Dermis microvascular lymphatic vessel endothelial cell (primary cell): ENCODE measurements at regions not wholly inside any gene's neighbourhood (a gene's known extent, or its start where the extent isn't known, plus 50 kb on each side); places are given as distances from the start of the nearest gene placed in this dataset.
A peak's percentile ranks its signal among the peaks of the same experiment; 100 is the strongest.
"Not testable (repeated sequence)": the region's sequence is repeated elsewhere in the genome, so short reads cannot be mapped to it uniquely, and the experiment has no call there.

ENCODE experiments used
- DNase-seq, 2 donors: peaks; one replicate each; pipeline versions ENCODE4 v3.0.0 to v3.0.0-alpha.2; 2010; ENCODE audit warnings: low read depth in 2 of 2

DNA sequence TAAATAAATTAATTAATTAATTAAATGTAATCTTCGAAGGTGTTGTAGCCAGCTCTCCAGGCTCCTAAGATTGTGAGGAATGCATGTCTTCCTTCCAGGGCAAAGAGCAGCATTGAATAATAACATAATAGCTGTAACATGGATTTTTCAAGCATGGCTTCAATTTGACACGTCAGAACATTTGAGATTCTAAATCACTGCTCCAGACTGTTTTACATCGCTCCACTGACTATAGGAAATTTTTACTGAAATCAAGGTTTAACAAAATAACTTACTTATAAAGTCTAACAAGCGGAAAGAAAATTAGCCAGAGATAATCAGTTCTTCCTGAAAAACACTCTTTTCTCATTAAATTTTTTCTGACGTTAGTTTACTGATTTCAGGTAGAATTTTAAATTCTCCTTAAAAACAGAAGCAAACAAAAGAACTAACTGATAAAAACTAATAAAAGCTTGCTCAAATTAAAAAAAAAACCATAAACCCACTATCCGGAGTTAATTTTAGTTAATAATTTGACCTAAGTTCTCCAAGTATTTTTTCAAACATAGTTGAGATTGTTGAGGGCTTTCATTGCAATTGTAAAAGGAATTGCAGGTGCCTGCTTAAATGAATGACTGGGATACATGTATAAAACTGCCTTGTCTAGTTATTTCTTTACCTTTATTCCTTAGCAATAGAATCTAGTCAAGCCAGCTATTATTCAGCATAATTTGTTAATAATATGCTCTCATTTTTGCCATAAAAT, 51.2 kb upstream of the SGCE start:
- DNase-seq, result no peak

- DNase-seq, result no peak
These were observed 54.3 kb upstream of the SGCE start for GRCh38 chr7:94710256-94710655.

GRCh38 chr7:94722360-94722759, 66.4 kb upstream of the SGCE start:
- DNase-seq, result not testable (repeated sequence)

- DNase-seq, result not testable (repeated sequence)
These were observed 73.0 kb upstream of the SGCE start for GRCh38 chr7:94728893-94729292.

GRCh38 chr7:94738071-94738470, 82.1 kb upstream of the SGCE start:
- no peak for DNase-seq

DNA sequence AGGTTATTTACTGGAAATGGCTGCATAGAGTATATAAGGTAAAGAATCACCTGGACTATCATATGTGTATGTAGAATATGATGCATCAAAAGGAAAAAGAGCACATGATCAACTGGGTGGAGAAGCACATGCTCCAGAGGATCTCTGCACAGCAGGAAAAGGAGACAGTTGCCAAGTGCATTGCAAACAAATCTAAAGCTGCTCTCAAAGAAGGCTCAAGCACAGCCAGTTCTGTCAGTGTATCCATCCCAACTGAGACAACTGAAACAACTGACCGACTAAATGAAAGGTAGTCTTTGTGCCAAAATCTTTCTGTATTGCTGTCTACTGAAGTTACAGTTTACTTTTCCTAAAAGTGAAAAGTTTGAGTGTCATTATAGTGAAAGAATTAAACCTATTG, 83.2 kb upstream of the SGCE start:
- no peak for DNase-seq

DNA sequence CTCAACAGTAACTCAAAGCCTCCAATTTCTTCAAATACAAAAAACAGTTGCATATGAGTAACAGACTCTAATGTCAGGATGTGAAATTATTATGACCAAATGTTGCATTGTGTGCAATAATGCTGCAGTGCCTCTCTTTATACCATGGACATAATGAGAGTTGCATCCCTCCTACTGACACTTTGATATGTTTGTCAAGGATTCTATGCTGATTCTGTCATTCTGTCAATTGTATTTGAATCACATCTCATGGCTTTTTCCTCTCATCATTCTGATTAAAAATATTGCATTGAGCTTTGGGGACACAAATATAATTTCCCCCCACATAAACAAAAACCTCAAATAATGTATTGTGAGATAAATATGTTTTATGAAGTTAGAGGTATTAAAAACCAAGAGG, 84.6 kb upstream of the SGCE start:
- DNase-seq, result no peak

DNA sequence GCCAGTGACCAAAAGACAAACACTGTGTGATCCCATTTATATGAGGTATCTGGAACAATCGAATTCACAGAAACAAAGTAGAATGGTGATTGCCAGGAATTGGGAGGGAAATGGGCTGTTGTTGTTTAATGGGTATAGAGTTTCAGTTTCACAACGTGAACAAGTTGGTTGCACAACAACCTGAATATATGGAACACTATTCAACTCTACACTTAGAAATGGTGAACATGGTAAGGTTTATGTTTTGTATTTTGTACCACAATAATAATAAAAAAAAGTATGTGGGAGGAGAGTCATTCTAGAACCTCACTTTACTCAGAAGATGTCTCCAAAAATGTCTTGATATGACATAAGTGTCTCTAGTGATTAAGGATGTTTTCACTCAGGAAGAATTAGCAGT, 85.2 kb upstream of the SGCE start:
- peak in 1 of 2 donors; percentile 14 for DNase-seq

DNA sequence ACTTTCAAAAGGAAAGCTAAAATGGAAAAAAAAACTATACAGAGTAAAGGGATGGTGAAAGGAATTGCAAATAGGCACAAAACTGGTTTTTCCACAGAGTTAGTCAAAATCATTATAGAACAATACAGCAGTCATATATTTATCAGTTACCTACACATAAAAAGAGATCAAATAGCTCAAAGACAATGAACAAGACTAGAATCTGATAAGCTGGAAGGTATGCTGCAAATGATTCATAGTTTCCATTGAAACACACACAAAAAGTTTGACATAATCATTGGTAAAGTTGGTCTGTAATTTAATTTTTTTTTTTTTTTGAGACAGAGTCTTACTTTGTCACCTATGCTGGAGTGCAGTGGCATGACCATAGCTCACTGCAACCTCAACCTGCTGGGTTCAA, 92.4 kb upstream of the SGCE start:
- no peak for DNase-seq

GRCh38 chr7:94760446-94761100, 104.6 kb upstream of the SGCE start:
- no peak for DNase-seq

GRCh38 chr7:94761451-94761850, 105.5 kb upstream of the SGCE start:
- no peak for DNase-seq

GRCh38 chr7:94763268-94763667, 107.3 kb upstream of the SGCE start:
- peak in 1 of 2 donors; percentile 9 for DNase-seq

GRCh38 chr7:94769724-94770123, 113.8 kb upstream of the SGCE start:
- no peak for DNase-seq

DNA sequence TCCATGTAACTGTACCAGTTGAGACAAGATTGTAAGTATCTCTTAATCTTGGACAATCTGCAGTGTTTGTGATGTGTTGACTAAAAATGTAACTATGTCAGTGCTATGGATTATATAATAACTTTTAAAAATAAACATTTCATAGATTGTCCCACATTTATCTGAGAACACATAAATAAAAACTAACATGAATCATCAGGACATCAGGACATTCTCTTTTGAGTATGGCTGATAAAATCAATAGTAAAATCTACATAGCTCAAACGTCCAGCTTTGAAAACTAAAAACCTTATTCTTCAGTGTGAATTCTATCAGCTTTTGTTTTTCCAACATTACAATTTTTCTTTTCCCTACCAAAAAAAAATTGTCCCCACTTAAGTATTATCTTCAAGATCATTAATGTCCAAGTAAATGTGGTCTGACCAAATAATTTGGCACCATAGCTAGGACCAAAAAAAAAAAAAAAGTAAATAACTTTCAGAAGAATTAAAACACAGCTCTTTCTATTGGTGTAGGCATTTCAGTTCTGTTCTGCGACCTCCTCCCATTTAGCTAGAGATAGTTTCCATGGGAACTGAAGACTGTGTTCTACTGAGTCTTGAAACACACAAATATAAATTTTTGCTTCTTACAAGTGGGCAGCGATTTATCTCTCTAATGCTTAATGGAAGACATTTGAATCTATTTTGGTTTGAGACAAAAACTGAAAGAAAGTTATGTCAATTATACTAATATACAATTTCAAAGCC, 123.0 kb upstream of the SGCE start:
- no peak for DNase-seq

GRCh38 chr7:94779861-94780260, 123.9 kb upstream of the SGCE start:
- DNase-seq, result no peak

GRCh38 chr7:94781236-94781635, 125.3 kb upstream of the SGCE start:
- no peak for DNase-seq

DNA sequence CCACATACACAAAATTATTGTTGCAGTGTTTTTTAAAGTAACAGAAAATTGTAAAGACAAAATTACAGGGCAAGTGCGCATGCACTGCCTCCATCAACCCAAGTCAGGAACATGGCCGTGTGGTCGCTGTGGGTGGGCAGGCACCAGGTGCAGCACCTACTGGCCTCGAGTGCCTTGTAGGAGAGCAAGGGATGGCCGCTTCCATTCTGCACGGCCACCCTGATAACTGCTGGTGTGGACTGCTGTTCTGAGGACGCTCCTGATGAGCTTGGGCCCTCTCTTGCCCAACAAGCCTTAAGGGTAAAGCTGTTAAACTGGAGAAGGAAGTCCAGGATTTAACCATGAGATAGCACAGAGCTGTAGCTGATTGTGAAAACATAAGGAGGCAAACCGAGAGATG, 124.6 kb upstream of the PPP1R9A start:
- DNase-seq, result no peak

DNA sequence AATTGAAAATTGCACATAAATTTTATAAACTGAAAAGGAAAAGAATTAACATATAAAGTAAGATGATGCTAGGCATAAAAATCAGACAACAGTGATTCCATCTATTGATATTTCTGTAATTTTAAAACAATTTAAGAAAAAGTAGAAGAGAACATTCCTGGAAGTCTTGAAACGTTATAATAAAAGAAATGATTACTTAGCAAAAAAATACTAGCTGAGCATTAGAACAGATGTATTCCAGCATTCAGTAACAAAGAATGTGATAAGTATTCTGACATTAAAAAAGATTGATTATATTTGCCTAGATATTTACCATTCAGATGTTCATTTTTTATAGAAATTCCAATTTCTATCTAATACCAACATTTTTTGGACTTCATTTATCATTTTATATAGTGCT, 120.1 kb upstream of the PPP1R9A start:
- DNase-seq, result no peak

DNA sequence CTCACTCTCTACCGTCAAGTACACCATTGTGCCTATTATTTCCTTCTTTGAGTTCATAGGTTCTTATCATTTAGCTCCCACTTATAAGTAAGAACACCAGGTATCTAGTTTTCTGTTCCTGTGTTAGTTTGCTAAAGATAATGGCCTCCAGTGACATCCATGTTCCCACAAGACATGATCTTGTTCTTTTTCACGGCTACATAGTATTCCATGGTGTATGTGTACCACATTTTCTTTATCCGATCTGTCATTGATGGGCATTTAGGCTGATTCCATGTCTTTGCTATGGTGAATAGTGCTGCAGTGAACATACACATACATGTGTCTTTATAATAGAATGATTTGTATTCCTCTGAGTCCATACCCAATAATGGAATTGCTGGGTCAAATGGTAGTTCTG, 119.0 kb upstream of the PPP1R9A start:
- DNase-seq, result not testable (repeated sequence)

- DNase-seq, result no peak
These were observed 115.2 kb upstream of the PPP1R9A start for GRCh38 chr7:94792241-94792640.

DNA sequence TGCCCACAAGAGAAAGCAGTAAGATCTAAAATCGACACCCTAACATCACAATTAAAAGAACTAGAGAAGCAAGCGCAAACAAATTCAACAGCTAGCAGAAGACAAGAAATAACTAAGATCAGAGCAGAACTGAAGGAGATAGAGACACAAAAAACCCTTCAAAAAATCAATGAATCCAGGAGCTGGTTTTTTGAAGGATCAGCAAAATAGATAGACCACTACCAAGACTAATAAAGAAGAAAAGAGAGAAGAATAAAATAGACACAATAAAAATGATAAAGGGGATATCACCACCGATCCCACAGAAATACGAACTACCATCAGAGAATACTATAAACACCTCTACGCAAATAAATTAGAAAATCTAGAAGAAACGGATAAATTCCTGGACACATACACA, 110.0 kb upstream of the PPP1R9A start:
- DNase-seq, result not testable (repeated sequence)

- DNase-seq, result no peak
These were observed 103.6 kb upstream of the PPP1R9A start for GRCh38 chr7:94803821-94804220.

- DNase-seq, result not testable (repeated sequence)
These were observed 98.7 kb upstream of the PPP1R9A start for GRCh38 chr7:94808673-94809072.
